ENCODE measurements at regions not wholly inside any gene's neighbourhood (a gene's known extent, or its start where the extent isn't known, plus 50 kb on each side); places are given as distances from the start of the nearest gene placed in this dataset.
"Not testable (repeated sequence)": the region's sequence is repeated elsewhere in the genome, so short reads cannot be mapped to it uniquely, and the experiment has no call there.

DNA sequence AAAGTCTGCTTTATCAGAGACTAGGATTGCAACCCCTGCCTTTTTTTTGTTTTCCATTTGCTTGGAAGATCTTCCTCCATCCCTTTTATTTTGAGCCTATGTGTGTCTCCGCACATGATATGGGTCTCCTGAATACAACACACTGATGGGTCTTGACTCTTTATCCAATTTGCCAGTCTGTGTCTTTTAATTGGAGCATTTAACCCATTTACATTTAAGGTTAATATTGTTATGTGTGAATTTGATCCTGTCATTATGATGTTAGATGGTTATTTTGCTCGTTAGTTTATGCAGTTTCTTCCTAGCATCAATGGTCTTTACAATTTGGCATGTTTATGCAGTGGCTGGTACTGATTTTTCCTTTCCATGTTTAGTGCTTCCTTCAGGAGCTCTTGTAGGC is 84.0 kb upstream of the B3GAT1 start:
- not testable (repeated sequence) for TF ChIP-seq FOXA1 (IDR thresholded peaks at IDR 0.05); TARDBP (IDR thresholded peaks at IDR 0.05); BHLHE40 (IDR thresholded peaks at IDR 0.05; ENCODE audit: borderline replicate concordance); CTBP1 (IDR thresholded peaks at IDR 0.05; ENCODE audit: borderline replicate concordance); ARNT (IDR thresholded peaks at IDR 0.05); SP1 (IDR thresholded peaks at IDR 0.05); FOXK2 (IDR thresholded peaks at IDR 0.05); FOXM1 (IDR thresholded peaks at IDR 0.05; ENCODE audit: borderline replicate concordance); LEF1 (IDR thresholded peaks at IDR 0.05; ENCODE audit: borderline replicate concordance); ELF4 (IDR thresholded peaks at IDR 0.05); L3MBTL2 (conservative IDR thresholded peaks at IDR 0.05)
- TF ChIP-seq, protein P1, sequence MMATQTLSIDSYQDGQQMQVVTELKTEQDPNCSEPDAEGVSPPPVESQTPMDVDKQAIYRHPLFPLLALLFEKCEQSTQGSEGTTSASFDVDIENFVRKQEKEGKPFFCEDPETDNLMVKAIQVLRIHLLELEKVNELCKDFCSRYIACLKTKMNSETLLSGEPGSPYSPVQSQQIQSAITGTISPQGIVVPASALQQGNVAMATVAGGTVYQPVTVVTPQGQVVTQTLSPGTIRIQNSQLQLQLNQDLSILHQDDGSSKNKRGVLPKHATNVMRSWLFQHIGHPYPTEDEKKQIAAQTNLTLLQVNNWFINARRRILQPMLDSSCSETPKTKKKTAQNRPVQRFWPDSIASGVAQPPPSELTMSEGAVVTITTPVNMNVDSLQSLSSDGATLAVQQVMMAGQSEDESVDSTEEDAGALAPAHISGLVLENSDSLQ (IDR thresholded peaks at IDR 0.05), result not testable (repeated sequence)
